GM12873 (cell line): ENCODE measurements at regions not wholly inside any gene's neighbourhood (a gene's known extent, or its start where the extent isn't known, plus 50 kb on each side); places are given as distances from the start of the nearest gene placed in this dataset.

Experiments used
- TF ChIP-seq, protein P1 (sequence below): IDR thresholded peaks from 2 replicates; pipeline ENCODE4 v1.5.1; 2012; ENCODE audit warnings: low read depth, mild to moderate bottlenecking, moderate library complexity, low read length, control low read depth; ENCODE audit not compliant: insufficient read depth; ENCODE audit errors: missing control alignments

- TF ChIP-seq, protein P1, sequence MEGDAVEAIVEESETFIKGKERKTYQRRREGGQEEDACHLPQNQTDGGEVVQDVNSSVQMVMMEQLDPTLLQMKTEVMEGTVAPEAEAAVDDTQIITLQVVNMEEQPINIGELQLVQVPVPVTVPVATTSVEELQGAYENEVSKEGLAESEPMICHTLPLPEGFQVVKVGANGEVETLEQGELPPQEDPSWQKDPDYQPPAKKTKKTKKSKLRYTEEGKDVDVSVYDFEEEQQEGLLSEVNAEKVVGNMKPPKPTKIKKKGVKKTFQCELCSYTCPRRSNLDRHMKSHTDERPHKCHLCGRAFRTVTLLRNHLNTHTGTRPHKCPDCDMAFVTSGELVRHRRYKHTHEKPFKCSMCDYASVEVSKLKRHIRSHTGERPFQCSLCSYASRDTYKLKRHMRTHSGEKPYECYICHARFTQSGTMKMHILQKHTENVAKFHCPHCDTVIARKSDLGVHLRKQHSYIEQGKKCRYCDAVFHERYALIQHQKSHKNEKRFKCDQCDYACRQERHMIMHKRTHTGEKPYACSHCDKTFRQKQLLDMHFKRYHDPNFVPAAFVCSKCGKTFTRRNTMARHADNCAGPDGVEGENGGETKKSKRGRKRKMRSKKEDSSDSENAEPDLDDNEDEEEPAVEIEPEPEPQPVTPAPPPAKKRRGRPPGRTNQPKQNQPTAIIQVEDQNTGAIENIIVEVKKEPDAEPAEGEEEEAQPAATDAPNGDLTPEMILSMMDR: no peak
Observed at GRCh38 chr17:73933871-73934270, 269.6 kb upstream of the RPL38 start.

- TF ChIP-seq, protein P1: no peak
Observed at GRCh38 chr17:73934696-73935095, 268.8 kb upstream of the RPL38 start.

DNA sequence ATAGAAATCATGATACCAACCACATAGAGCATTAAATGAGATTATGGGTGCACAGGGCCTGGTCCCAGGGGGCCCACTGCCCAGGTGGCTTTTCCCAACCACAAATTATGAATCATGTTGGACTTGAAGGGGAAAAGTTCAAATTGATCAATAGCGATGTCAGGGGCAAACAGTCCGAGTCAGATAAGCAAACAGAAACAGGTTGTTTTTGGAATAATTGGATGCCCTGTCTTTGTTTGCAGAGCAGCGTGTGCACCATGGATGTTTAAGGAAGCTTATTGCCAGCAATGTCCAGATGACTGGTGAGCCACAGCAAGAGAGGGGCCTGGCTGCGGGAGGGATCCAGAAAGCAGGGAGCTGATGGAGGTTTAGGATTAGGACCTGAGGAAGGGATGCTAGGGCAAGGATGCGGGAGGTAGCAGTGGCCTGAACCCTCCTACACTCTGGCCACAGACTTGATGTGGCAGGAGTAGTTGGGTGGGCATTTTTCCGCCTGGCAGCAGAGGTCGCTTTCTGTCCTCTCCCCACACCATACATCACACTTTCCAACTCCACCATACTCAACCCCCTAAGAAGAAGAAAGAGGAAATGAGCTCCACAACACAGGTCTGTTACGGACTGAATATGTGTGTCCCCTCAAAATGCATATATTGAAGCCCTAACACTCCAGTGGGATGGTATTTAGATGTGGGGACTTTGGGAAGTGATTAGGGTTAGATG is 266.4 kb upstream of the RPL38 start:
- TF ChIP-seq, protein P1: no peak

DNA sequence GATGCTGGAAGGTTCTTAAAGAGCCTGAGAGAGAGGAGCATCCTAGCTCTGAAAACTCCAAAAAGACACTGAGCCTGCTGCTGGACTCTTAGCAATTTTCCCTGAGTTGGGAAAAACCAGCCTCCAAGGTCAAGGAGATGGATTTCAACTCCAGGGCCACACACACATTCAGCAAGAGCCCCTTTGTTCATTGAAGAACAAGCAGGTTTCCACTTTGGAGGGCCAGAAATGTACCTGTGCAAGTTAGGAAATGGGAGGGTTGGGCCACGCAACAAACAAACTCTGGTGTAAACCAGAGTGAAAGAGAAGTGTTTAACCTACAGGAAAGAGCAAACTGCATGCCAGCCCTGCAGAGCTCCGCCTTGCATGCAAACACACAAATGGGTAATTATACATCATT is 264.8 kb upstream of the RPL38 start:
- TF ChIP-seq, protein P1: no peak

DNA sequence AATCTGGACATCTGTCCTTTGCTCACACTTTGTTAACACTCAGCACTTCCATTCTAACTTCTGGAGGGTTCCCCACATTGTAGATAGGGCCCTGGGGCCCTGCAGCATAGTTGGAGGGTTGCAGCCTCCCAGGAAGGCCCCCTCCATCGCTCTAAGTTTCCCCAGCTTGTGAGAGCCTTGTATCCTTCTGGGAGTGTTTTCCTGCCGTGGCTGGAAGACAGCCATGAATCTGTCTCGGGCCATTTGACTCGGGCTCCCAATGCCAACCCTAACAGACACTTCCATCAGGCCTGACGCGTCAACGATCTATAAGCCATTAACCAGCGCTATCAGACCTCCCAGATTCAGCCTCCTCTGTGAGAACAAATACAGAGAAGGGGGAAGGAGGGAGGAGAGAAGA is 263.7 kb upstream of the RPL38 start:
- TF ChIP-seq, protein P1: no peak

- TF ChIP-seq, protein P1: no peak
Observed at GRCh38 chr17:73940511-73940910, 263.0 kb upstream of the RPL38 start.

GRCh38 chr17:73941919-73942530 is 261.5 kb upstream of the RPL38 start:
- TF ChIP-seq, protein P1: no peak
